ENCODE measurements at regions not wholly inside any gene's neighbourhood (a gene's known extent, or its start where the extent isn't known, plus 50 kb on each side); places are given as distances from the start of the nearest gene placed in this dataset.

DNA sequence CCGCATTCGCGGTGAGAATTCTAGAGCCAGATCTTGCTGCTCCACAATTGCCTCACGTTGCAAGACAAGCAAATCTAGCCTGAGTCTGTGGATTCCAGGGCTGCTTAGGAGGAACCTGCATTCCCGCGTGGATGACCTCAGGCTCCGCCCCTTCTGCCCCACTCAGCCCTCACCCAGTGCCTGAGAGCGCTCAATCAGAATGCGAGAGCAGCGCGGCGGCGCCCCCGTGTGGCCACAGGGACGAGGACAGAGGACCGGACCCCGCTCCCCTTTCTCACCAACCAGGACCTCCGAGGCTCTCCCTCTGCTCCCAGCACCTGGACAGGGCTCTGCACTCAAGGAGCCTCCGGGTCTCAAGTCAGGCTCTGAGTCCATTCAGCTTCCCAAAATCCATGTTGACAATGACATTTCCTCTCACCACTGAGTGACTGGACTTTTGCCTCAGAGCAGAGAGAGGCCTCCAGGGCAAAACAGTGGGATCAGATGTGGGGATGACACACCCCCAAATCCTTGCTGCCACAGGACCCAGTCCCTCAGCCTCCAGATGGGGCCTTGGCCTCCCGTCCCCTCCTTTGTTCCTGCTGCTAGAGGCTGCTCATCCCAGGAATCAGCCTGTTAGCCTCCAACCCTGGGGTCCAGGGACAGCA, 52.0 kb downstream of the RPP21 start:
- DNase-seq, result peak; percentile 89

DNA sequence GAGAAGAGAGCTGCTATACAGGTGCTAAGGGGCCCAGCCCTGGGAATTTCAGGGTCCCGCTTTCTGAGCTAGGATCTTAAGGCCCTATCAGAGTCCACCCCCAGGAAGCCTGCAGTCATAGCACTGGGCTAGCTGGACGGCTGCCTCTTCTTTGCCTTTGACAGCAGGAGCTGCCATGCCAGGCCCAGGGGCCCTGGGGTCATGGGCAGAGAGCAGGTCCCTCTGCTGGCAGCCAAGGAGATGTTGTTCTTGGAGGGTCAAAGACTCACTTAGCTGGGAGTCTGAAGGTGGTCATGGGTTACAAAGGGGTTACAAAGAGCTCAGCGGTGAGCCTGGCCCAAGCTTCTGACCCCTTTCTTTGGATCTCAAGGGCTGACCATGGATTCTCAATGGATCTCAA, 52.7 kb downstream of the RPP21 start:
- no peak for DNase-seq

DNA sequence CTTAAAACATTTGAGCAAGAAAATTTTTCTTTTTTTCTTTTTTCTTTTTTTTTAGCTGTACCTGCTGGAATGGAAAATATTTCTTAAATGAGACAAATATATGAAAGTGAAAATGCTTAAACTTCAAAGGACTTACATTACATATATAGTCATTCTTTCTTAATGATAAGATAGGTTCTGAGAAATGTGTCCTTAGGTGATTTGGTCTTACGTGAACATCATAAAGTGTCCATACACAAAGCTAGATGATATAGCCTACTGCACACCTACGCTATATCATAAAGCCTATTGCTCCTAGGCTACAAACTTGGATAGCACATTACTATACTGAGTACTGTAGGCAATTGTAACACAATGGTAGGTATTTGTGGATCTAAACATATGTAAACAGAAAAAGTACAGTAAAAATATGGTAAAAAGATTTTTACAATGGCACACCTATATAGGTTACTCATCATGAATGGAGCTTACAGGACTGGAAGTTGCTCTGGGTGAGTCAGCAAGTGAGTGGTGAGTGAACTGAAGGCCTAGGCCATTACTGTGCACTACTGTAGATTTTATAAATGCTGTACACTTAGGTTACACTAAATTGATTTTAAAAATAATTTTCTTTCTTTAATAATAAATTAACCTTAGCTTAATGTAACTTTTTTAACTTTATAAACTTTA, 54.6 kb downstream of the RPP21 start:
- DNase-seq, result no peak

DNA sequence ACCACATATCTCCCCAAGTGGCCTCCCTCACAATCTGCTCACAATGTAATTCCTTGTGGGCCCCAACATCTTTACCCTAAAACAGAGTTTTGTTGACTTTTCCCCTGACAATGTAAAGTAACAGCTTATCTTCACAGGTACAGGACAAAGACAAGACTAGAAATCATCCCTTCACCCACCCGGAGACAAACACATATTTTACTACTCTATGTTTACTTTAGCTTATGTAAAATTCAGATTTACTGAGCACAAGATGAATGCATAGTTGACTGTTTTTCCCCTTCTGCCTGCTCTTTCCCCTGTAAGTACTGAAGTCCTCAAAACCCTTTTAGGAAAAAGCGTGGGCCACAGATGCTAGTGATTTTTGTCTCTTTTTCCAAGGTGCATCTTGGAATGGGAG, 61.0 kb downstream of the RPP21 start:
- no peak for DNase-seq

DNA sequence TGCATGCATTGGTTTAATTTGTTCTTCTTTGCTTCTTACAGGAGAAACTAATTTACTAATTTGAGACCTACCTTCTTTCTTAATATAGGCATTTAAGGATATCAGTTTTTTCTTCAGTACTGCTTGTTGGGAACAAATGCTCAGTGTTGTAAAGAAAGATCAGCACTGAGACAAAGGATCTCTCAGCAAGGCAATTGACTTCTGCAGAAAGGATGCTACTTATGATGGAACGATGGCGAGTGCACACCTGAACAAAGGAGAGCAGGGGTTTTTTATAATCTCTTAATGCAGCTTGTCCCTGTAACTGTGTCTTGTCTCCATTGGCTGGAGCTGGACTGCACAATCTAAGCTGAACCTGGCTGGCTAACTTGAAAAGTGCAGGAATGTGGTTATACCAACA, 64.2 kb downstream of the RPP21 start:
- DNase-seq, result no peak

DNA sequence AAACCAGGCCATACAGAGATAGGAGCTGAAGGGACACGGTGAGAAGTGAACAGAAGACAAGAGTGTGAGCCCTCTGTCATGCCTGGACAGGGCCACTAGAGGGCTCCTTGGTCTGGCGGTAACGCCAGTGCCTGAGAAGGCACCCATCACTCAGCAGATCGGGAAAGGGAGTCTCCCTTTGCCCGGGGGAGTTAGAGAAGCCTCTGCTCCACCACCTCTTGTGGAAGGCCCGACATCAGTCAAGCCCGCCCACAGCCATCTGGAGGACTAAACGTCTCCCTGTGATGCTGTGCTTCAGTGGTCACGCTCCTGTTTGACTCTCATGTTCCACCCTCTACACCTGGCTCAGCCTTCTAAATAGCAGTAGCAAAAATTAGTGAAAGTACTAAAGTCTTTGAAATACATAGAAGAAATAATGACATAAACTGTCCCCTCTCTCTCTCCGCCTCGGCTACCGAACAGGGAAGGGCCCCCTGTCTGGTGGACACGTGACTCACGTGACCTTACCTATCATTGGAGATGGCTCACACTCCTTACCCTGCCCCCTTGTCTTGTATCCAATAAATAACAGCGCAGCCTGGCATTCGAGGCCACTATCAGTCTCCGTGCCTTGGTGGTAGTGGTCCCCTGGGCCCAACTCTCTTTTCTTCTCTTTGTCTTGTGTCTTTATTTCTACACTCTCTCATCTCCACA, 66.7 kb downstream of the RPP21 start:
- peak; percentile 63 for DNase-seq

DNA sequence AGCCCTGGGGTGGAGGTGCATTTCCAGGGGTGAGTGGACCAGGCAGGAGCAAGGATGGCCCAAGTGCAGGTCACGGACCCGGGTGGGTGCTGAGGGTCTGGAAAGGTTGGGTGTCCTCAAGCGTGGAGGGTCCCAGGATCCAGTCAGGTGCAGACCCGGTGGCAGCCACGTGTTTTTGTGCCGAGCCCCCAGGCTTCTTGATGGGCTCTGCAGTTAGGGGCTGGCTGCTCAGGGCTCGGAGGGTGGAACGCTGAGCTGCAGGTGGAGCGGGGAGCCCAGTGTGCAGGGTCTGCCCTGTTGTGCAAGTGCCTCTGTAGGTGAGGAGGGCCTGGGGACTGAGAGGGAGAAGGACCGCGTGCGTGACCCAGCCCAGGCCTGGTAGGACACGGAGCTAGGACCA, 70.9 kb upstream of the HLA-E start:
- DNase-seq, result no peak

DNA sequence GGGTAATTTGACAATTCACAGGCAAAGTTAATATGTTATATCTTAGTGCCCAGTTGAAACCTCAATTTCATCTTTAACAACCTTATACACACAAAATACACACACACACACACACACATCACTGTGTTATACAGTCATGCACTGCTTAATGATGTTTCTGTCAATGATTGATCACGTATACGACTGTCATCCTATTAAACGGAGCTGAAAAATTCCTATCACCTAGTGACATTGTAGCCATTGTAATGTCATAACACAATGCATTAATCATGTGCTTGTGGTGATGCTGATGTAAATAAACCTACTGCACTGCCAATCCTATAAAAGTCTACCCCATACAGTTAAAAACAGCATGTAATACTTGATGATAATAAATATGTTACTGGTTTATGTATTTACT, 64.8 kb upstream of the HLA-E start:
- DNase-seq, result no peak

Data from stimulated activated CD4-positive, alpha-beta T cell treated with anti-CD3 and anti-CD28 coated beads, Interleukin-4, amount 100 ng/mL, for 1 hour (primary cell).